Caco-2 (cell line): ENCODE measurements at regions not wholly inside any gene's neighbourhood (a gene's known extent, or its start where the extent isn't known, plus 50 kb on each side); places are given as distances from the start of the nearest gene placed in this dataset.
"Not testable (repeated sequence)": the region's sequence is repeated elsewhere in the genome, so short reads cannot be mapped to it uniquely, and the experiment has no call there.

ENCODE experiments used
- BruUV-seq: library from RNA; stranded (reverse); fragments of 400-500 nt; replicated peaks from 2 replicates; lab custom pipeline; 2021; lab: Mats Ljungman, UMichigan
- CTCF ChIA-PET: fragments of 300-600 bp; sonication (Branson Sonifier 250); formaldehyde crosslinking; loops from one replicate; lab custom pipeline; 2022; ENCODE audit warnings: antibody characterized with exemption; lab: Charles Lee
- POLR2A ChIA-PET: fragments of 300-600 bp; sonication (Branson Sonifier 250); formaldehyde crosslinking; loops from one replicate; lab custom pipeline; 2022; ENCODE audit warnings: antibody characterized with exemption; lab: Charles Lee
- DNase-seq, 2 experiments: peaks; one replicate each; pipeline versions ENCODE4 v3.0.0 to v3.0.0-alpha.2; 2020 to 2022
- H3K27me3 ChIP-seq: replicated peaks from 2 replicates; pipeline ENCODE4 v1.6.0; 2011; ENCODE audit warnings: low read length; ENCODE audit not compliant: control insufficient read depth, insufficient read depth
- H3K36me3 ChIP-seq: 2 replicates; pipeline ENCODE4 v1.5.1; 2011; ENCODE audit warnings: low read length; ENCODE audit not compliant: control insufficient read depth, insufficient read depth
- H3K4me1 ChIP-seq: fragments of 250-450 bp; sonication (Bioruptor Pico); 2 replicates; pipeline ENCODE4 v1.5.1; 2020; ENCODE audit warnings: mild to moderate bottlenecking
- H3K4me3 ChIP-seq: 2 replicates; pipeline ENCODE4 v1.5.1; 2011; ENCODE audit warnings: low read depth, mild to moderate bottlenecking, control low read depth, low read length
- H3K9me3 ChIP-seq: fragments of 250-450 bp; sonication (Bioruptor Pico); 2 replicates; pipeline ENCODE4 v1.5.1; 2020; ENCODE audit warnings: mild to moderate bottlenecking, moderate library complexity
- H3K27ac Mint-ChIP-seq: one replicate; pipeline ENCODE4 v1.8.0; 2022; ENCODE audit warnings: mixed read lengths; ENCODE audit not compliant: unreplicated experiment
- H3K27me3 Mint-ChIP-seq: one replicate; pipeline ENCODE4 v1.8.0; 2022; ENCODE audit warnings: mixed read lengths; ENCODE audit not compliant: insufficient read depth, unreplicated experiment
- H3K36me3 Mint-ChIP-seq: one replicate; pipeline ENCODE4 v1.8.0; 2022; ENCODE audit warnings: mild to moderate bottlenecking, mixed read lengths; ENCODE audit not compliant: insufficient read depth, unreplicated experiment
- H3K4me1 Mint-ChIP-seq: one replicate; pipeline ENCODE4 v1.8.0; 2022; ENCODE audit warnings: low read depth, mixed read lengths; ENCODE audit not compliant: unreplicated experiment
- H3K4me3 Mint-ChIP-seq: one replicate; pipeline ENCODE4 v1.8.0; 2022; ENCODE audit warnings: mild to moderate bottlenecking, moderate library complexity, mixed read lengths; ENCODE audit not compliant: unreplicated experiment
- H3K9me3 Mint-ChIP-seq: one replicate; pipeline ENCODE4 v1.8.0; 2022; ENCODE audit warnings: mixed read lengths; ENCODE audit not compliant: unreplicated experiment
- intact Hi-C: fragments of 100-400 bp; cut with micrococcal nuclease; formaldehyde crosslinking; loops from one replicate; pipeline ENCODE4 v1.10.0; 2022; ENCODE audit not compliant: unreplicated experiment
- TF ChIP-seq, protein P1 (sequence below), 2 experiments: fragments of 200-600 bp in 1 of 2; IDR thresholded peaks; 1 replicate in 1 of 2; 2 replicates in 1 of 2; pipeline versions ENCODE4 v1.5.1 to v1.8.0; 2011 to 2022; ENCODE audit warnings: antibody characterized with exemption in 1 of 2, control low read depth in 1 of 2, inconsistent platforms in 1 of 2, low read depth in 1 of 2, low read length in 1 of 2, mild to moderate bottlenecking in 1 of 2, moderate library complexity in 1 of 2; ENCODE audit not compliant: insufficient read depth in 1 of 2, severe bottlenecking in 1 of 2, unreplicated experiment in 1 of 2

DNA sequence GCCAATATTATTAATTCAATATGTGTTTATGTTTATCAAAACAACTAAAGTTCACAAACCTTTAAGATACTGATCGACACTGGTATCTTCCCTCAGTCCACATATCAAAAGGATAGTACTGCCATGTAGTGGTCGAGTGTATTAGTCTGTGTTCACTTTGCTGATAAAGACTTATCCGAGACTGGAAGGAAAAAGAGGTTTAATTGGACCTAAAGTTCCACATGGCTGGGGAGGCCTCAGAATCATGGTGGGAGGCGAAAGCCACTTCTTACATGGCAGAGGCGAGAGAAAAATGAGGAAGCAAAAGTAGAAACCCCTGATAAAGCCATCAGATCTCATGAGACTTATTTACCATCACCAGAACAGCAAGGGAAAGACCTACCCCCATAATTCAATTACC, 325.4 kb upstream of the PHF14 start:
- Histone ChIP-seq H3K4me1 (no peaks in the 10 kb centered on the region), H3K4me3 (no peak overlapping the region), H3K9me3 (no peaks in the 10 kb centered on the region), H3K36me3 (no peaks in the 10 kb centered on the region), H3K27me3 (no peaks in the 10 kb centered on the region)
- intact Hi-C loops, result no loop called here
- Mint-ChIP-seq H3K27me3 (no peaks in the 10 kb centered on the region), H3K36me3 (no peaks in the 10 kb centered on the region), H3K9me3 (no peaks in the 10 kb centered on the region), H3K4me3 (no peak overlapping the region), H3K4me1 (no peaks in the 10 kb centered on the region), H3K27ac (no peak overlapping the region)
- no peak for DNase-seq
- BruUV-seq, result no TSS peak
- TF ChIP-seq, protein P1, sequence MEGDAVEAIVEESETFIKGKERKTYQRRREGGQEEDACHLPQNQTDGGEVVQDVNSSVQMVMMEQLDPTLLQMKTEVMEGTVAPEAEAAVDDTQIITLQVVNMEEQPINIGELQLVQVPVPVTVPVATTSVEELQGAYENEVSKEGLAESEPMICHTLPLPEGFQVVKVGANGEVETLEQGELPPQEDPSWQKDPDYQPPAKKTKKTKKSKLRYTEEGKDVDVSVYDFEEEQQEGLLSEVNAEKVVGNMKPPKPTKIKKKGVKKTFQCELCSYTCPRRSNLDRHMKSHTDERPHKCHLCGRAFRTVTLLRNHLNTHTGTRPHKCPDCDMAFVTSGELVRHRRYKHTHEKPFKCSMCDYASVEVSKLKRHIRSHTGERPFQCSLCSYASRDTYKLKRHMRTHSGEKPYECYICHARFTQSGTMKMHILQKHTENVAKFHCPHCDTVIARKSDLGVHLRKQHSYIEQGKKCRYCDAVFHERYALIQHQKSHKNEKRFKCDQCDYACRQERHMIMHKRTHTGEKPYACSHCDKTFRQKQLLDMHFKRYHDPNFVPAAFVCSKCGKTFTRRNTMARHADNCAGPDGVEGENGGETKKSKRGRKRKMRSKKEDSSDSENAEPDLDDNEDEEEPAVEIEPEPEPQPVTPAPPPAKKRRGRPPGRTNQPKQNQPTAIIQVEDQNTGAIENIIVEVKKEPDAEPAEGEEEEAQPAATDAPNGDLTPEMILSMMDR (IDR thresholded peaks at IDR 0.05; ENCODE audit: insufficient read depth in 1 of 2, low read depth in 1 of 2, low read length in 1 of 2, severe bottlenecking in 1 of 2, unreplicated experiment in 1 of 2), result no peak
- POLR2A ChIA-PET, result no interaction called here
- CTCF ChIA-PET, result no interaction called here

- H3K27me3 Mint-ChIP-seq, H3K4me1 ChIP-seq, BruUV-seq, DNase-seq, H3K36me3 Mint-ChIP-seq, intact Hi-C loops, H3K4me3 Mint-ChIP-seq, H3K4me3 ChIP-seq, H3K4me1 Mint-ChIP-seq, POLR2A ChIA-PET, H3K27ac Mint-ChIP-seq, H3K36me3 ChIP-seq, H3K27me3 ChIP-seq, H3K9me3 Mint-ChIP-seq, CTCF ChIA-PET, H3K9me3 ChIP-seq: not testable (repeated sequence)
Observed at GRCh38 chr7:10649120-10649519, 324.6 kb upstream of the PHF14 start.

DNA sequence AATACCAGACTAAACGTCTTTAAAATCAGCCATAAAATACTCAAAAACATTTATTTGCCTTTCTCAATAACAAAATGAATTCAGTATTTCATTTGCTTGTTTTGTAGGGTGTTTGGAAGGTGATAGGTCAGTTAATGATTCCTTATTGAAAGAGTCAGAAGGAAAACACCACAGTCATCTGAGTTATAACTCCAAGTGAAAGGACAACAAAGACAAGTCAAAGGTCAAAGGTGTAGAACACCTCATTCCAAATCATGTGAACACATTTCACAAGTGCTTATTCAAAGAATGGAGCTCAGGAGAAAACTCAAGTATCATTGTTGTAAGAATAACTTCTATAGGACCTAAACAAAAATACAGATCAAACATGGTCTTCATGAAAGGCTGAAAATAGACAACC, 318.6 kb upstream of the PHF14 start:
- DNase-seq, result peak in 1 of 2 experiments; percentile 9
- H3K4me1 ChIP-seq, result no peaks in the 10 kb centered on the region
- ChIA-PET POLR2A (no interaction called here), CTCF (no interaction called here)
- Mint-ChIP-seq H3K9me3 (no peaks in the 10 kb centered on the region), H3K27me3 (no peaks in the 10 kb centered on the region), H3K4me1 (no peaks in the 10 kb centered on the region), H3K27ac (no peak overlapping the region), H3K4me3 (no peak overlapping the region), H3K36me3 (no peaks in the 10 kb centered on the region)
- H3K4me3 ChIP-seq, result no peak overlapping the region
- H3K27me3 ChIP-seq, result no peaks in the 10 kb centered on the region
- no TSS peak for BruUV-seq
- no peaks in the 10 kb centered on the region for H3K9me3 ChIP-seq
- TF ChIP-seq, protein P1 (IDR thresholded peaks at IDR 0.05; ENCODE audit: insufficient read depth in 1 of 2, low read depth in 1 of 2, low read length in 1 of 2, severe bottlenecking in 1 of 2, unreplicated experiment in 1 of 2), result no peak
- H3K36me3 ChIP-seq, result no peaks in the 10 kb centered on the region
- intact Hi-C loops, result no loop called here

GRCh38 chr7:10657201-10657600, 316.5 kb upstream of the PHF14 start:
- BruUV-seq, result no TSS peak

More at GRCh38 chr7:10657201-10657600, 316.5 kb upstream of the PHF14 start:
- Mint-ChIP-seq H3K4me3 (no peak overlapping the region), H3K27me3 (no peaks in the 10 kb centered on the region), H3K36me3 (no peaks in the 10 kb centered on the region), H3K4me1 (no peaks in the 10 kb centered on the region), H3K9me3 (no peaks in the 10 kb centered on the region), H3K27ac (no peak overlapping the region)
- ChIA-PET POLR2A (no interaction called here), CTCF (no interaction called here)
- no peaks in the 10 kb centered on the region for H3K27me3 ChIP-seq
- no peaks in the 10 kb centered on the region for H3K9me3 ChIP-seq
- DNase-seq, result no peak
- intact Hi-C loops, result no loop called here
- no peak overlapping the region for H3K4me3 ChIP-seq
- no peaks in the 10 kb centered on the region for H3K36me3 ChIP-seq
- TF ChIP-seq, protein P1 (IDR thresholded peaks at IDR 0.05; ENCODE audit: insufficient read depth in 1 of 2, low read depth in 1 of 2, low read length in 1 of 2, severe bottlenecking in 1 of 2, unreplicated experiment in 1 of 2), result no peak
- H3K4me1 ChIP-seq, result no peaks in the 10 kb centered on the region
